ENCODE measurements at regions not wholly inside any gene's neighbourhood (a gene's known extent, or its start where the extent isn't known, plus 50 kb on each side); places are given as distances from the start of the nearest gene placed in this dataset.

DNA sequence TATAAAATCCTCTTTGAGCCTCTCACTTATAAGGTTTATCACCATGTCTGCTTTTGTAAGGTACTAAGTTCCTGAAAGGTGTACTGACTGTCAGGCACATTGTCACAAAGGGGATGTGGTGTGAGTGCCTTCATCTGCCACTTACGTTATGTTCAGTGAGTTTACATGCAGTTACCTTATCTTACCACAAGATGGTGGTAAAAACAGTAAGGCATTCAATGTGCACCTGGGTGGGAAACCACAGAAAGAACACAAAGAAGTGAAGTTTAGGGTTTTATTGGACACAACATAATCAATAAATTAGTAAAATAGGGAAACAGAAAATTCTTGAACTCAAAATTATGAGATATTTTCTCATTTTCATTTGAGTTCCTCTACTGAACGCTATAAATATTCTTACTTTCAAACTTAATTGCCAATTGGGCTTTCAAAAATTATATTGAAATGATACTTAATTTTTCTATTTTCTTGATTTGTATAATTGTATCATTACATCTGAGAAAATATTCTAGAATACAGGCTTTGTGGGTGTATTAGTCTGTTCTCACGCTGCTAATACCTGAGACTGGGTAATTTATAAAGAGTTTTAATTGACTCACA is 650.8 kb downstream of the PCDH7 start:
- DNase-seq = peak in 2 of 5 donors; percentile 4 to 12
- Mint-ChIP-seq H3K36me3 (no peaks in the 10 kb centered on the region), H3K9me3 (peaks cover 0 to 12% (median 0%) of the 10 kb centered on the region in 8 donors), H3K4me1 (no peaks in the 10 kb centered on the region), H3K27ac (no peak overlapping the region), H3K4me3 (no peak overlapping the region), H3K27me3 (no peaks in the 10 kb centered on the region)
- POLR2A ChIA-PET (ENCODE audit: partially characterized antibody) = no interaction called here
- CTCF ChIA-PET (ENCODE audit: partially characterized antibody) = no interaction called here
- H3K36me3 ChIP-seq (ENCODE audit: insufficient read depth, low read length) = no peaks in the 10 kb centered on the region
- intact Hi-C loops (cut with micrococcal nuclease) = no loop called here
- no peaks in the 10 kb centered on the region for H3K27me3 ChIP-seq (ENCODE audit: insufficient read depth, low read length)
- H3K27ac ChIP-seq (ENCODE audit: low read depth, low read length) = no peak overlapping the region
- H3K4me1 ChIP-seq (ENCODE audit: insufficient read depth, low read length) = no peaks in the 10 kb centered on the region
- H3K9me3 ChIP-seq (ENCODE audit: control insufficient read depth in 1 of 2, low read length in 2 of 2) = no peaks in the 10 kb centered on the region
- H3K4me3 ChIP-seq (ENCODE audit: low read length in 2 of 2) = no peak overlapping the region

DNA sequence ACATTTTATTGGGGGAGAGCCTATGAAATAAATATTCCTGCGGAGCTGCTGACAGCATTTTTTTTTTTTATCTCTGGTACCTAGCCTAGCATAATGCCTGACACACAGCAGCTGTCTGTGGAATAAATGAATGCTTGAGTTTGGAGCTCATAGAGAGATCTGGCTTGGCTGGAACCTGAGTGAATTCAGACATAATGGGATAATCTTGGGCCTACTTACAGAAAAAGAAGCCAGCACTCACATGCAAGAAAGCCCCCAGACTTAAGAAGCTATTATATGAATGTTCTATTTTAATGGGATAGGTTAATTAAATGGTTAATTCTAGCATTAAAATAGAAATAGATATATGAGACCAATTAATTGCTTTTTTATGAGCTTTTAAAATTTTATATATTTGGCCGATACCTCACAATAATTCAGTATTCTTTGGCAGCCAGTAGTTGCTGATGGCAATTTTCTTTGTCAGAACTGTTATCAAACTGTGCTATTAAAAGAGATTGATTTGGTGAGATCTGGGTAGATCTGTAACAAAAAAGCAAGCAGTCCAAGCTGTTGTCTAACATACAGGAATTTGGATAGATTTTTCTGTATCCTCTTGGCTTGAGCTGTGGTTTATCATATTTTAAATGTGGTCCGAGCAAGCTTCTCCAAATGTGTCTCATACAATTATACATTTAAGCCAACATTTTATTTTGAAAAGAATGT is 654.2 kb downstream of the PCDH7 start:
- intact Hi-C loops (cut with micrococcal nuclease) = no loop called here
- H3K27ac ChIP-seq (ENCODE audit: low read depth, low read length) = no peak overlapping the region
- CTCF ChIA-PET (ENCODE audit: partially characterized antibody) = no interaction called here

DNA sequence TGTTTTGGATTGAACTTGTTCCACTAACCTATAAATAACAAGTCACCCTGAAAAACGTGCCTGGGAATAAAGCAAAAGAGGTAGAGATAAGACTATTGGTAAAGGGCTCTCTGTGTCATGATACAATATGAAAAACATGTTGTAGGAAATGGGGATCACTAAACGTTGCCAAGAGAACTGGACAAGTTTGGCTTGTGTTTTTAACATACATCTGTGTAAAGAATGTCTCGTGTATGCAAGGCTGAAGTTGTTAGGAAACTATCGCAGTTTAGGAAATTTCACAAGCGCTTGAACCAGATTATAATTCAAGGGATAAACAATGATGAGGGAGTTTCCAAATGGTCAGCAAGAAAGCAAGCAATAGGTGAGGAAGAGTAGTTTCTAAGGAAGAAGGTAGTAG is 655.8 kb downstream of the PCDH7 start:
- H3K4me1 Mint-ChIP-seq = no peaks in the 10 kb centered on the region
- CTCF ChIA-PET (ENCODE audit: partially characterized antibody) = no interaction called here
- H3K27ac Mint-ChIP-seq = no peak overlapping the region

More for the DNA sequence above, 654.2 kb downstream of the PCDH7 start:
- Mint-ChIP-seq H3K9me3 (peaks cover 0 to 10% (median 4%) of the 10 kb centered on the region in 8 donors), H3K4me1 (no peaks in the 10 kb centered on the region), H3K4me3 (no peak overlapping the region), H3K27me3 (no peaks in the 10 kb centered on the region), H3K36me3 (no peaks in the 10 kb centered on the region), H3K27ac (no peak overlapping the region)
- Histone ChIP-seq H3K4me3 (ENCODE audit: low read length in 2 of 2) (no peak overlapping the region), H3K27me3 (ENCODE audit: insufficient read depth, low read length) (no peaks in the 10 kb centered on the region), H3K9me3 (ENCODE audit: control insufficient read depth in 1 of 2, low read length in 2 of 2) (no peaks in the 10 kb centered on the region), H3K4me1 (ENCODE audit: insufficient read depth, low read length) (no peaks in the 10 kb centered on the region), H3K36me3 (ENCODE audit: insufficient read depth, low read length) (no peaks in the 10 kb centered on the region)
- POLR2A ChIA-PET (ENCODE audit: partially characterized antibody) = no interaction called here
- no peak for DNase-seq

DNA sequence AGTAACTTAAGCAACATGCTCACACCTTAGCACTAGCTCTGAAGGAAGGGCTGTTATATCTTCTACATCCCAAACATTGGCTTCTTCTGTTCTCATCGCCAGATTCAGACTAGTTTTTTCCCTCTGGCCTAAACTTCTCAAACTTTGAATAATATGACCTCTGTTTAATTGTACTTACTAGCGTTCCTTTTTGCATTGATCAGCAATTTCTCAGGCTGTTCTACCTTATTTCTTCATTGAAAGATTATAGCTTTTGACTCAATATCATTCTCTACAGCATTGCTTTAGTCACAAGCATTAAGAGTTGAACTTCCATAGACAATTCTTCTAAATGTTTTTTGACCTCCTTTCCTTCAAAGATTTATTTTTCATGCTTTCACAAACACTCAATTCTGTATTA is 659.2 kb downstream of the PCDH7 start:
- H3K4me3 Mint-ChIP-seq = no peak overlapping the region
- H3K27ac Mint-ChIP-seq = peak overlapping the region in 1 of 7 donors; percentile 48

More for the DNA sequence above, 655.8 kb downstream of the PCDH7 start:
- H3K4me3 ChIP-seq (ENCODE audit: low read length in 2 of 2) = no peak overlapping the region
- H3K4me1 ChIP-seq (ENCODE audit: insufficient read depth, low read length) = no peaks in the 10 kb centered on the region
- no peaks in the 10 kb centered on the region for H3K27me3 Mint-ChIP-seq
- H3K4me3 Mint-ChIP-seq = no peak overlapping the region
- no peaks in the 10 kb centered on the region for H3K36me3 ChIP-seq (ENCODE audit: insufficient read depth, low read length)
- no peaks in the 10 kb centered on the region for H3K27me3 ChIP-seq (ENCODE audit: insufficient read depth, low read length)
- no peaks in the 10 kb centered on the region for H3K36me3 Mint-ChIP-seq
- H3K9me3 Mint-ChIP-seq = peaks cover 0 to 15% (median 4%) of the 10 kb centered on the region in 8 donors
- intact Hi-C loops (cut with micrococcal nuclease) = no loop called here
- no peak for DNase-seq
- POLR2A ChIA-PET (ENCODE audit: partially characterized antibody) = no interaction called here
- no peak overlapping the region for H3K27ac ChIP-seq (ENCODE audit: low read depth, low read length)
- H3K9me3 ChIP-seq (ENCODE audit: control insufficient read depth in 1 of 2, low read length in 2 of 2) = no peaks in the 10 kb centered on the region

DNA sequence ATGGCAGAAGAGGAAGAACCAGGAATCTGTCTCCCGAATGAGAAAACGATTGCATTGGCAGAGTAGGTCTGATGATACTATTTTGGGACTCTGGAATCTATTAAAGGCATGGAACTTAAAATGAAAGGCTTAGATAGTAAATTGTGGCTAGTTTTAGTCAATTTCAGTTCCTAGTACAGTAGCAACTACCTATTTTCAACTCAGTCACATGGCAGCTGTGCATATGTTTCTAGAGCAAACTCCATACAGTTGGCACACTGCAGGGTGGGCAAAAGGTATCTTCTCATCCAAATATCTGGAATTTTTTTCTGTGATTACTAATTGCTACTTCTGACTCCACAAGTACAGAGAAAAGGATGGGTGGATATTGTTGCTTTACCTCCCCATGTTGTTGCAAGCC is 663.6 kb downstream of the PCDH7 start:
- POLR2A ChIA-PET (ENCODE audit: partially characterized antibody) = no interaction called here
- no peaks in the 10 kb centered on the region for H3K4me1 Mint-ChIP-seq
- H3K27me3 Mint-ChIP-seq = no peaks in the 10 kb centered on the region

More for the DNA sequence above, 659.2 kb downstream of the PCDH7 start:
- no peaks in the 10 kb centered on the region for H3K27me3 ChIP-seq (ENCODE audit: insufficient read depth, low read length)
- Mint-ChIP-seq H3K4me1 (no peaks in the 10 kb centered on the region), H3K27me3 (no peaks in the 10 kb centered on the region), H3K9me3 (peaks cover 0 to 7% (median 5%) of the 10 kb centered on the region in 8 donors), H3K36me3 (no peaks in the 10 kb centered on the region)
- H3K4me1 ChIP-seq (ENCODE audit: insufficient read depth, low read length) = no peaks in the 10 kb centered on the region
- H3K9me3 ChIP-seq (ENCODE audit: control insufficient read depth in 1 of 2, low read length in 2 of 2) = no peaks in the 10 kb centered on the region
- H3K27ac ChIP-seq (ENCODE audit: low read depth, low read length) = no peak overlapping the region
- no peak for DNase-seq
- ChIA-PET CTCF (ENCODE audit: partially characterized antibody) (no interaction called here), POLR2A (ENCODE audit: partially characterized antibody) (no interaction called here)
- no peak overlapping the region for H3K4me3 ChIP-seq (ENCODE audit: low read length in 2 of 2)
- intact Hi-C loops (cut with micrococcal nuclease) = no loop called here
- no peaks in the 10 kb centered on the region for H3K36me3 ChIP-seq (ENCODE audit: insufficient read depth, low read length)

DNA sequence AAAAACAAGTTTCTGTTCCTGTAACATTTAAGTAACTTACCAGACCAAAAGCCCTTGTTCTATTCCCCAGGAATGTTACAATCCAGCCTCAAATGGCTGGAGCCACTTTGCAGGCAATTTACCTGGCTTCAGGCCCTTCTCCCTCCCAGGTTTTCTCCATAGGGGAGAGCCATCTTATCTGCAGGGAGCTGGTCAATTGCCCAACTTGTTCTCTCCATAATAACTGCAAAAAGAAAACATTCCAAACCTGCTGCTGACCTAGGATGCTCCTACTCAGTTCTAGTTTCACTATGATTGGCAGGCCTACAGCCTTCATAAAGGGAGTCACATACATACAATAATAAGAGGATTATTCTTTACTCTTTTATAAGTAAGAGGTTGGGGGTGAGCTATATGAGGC is 670.7 kb downstream of the PCDH7 start:
- CTCF ChIA-PET (ENCODE audit: partially characterized antibody) = no interaction called here
- H3K9me3 Mint-ChIP-seq = peaks cover 0 to 12% (median 3%) of the 10 kb centered on the region in 8 donors
- Histone ChIP-seq H3K27ac (ENCODE audit: low read depth, low read length) (no peak overlapping the region), H3K4me1 (ENCODE audit: insufficient read depth, low read length) (no peaks in the 10 kb centered on the region), H3K36me3 (ENCODE audit: insufficient read depth, low read length) (no peaks in the 10 kb centered on the region), H3K27me3 (ENCODE audit: insufficient read depth, low read length) (no peaks in the 10 kb centered on the region), H3K9me3 (ENCODE audit: control insufficient read depth in 1 of 2, low read length in 2 of 2) (no peaks in the 10 kb centered on the region), H3K4me3 (ENCODE audit: low read length in 2 of 2) (no peak overlapping the region)
- no peak overlapping the region for H3K4me3 Mint-ChIP-seq
- intact Hi-C loops (cut with micrococcal nuclease) = no loop called here
- POLR2A ChIA-PET (ENCODE audit: partially characterized antibody) = no interaction called here
- no peaks in the 10 kb centered on the region for H3K27me3 Mint-ChIP-seq
- H3K27ac Mint-ChIP-seq = no peak overlapping the region
- no peaks in the 10 kb centered on the region for H3K36me3 Mint-ChIP-seq
- DNase-seq = no peak
- no peaks in the 10 kb centered on the region for H3K4me1 Mint-ChIP-seq

More for the DNA sequence above, 663.6 kb downstream of the PCDH7 start:
- Mint-ChIP-seq H3K27ac (no peak overlapping the region), H3K4me3 (no peak overlapping the region), H3K9me3 (peaks cover 0 to 8% (median 4%) of the 10 kb centered on the region in 8 donors), H3K36me3 (no peaks in the 10 kb centered on the region)
- Histone ChIP-seq H3K4me1 (ENCODE audit: insufficient read depth, low read length) (no peaks in the 10 kb centered on the region), H3K9me3 (ENCODE audit: control insufficient read depth in 1 of 2, low read length in 2 of 2) (no peaks in the 10 kb centered on the region), H3K4me3 (ENCODE audit: low read length in 2 of 2) (no peak overlapping the region), H3K27me3 (ENCODE audit: insufficient read depth, low read length) (no peaks in the 10 kb centered on the region), H3K27ac (ENCODE audit: low read depth, low read length) (no peak overlapping the region), H3K36me3 (ENCODE audit: insufficient read depth, low read length) (no peaks in the 10 kb centered on the region)
- CTCF ChIA-PET (ENCODE audit: partially characterized antibody) = no interaction called here
- intact Hi-C loops (cut with micrococcal nuclease) = no loop called here
- DNase-seq = no peak

DNA sequence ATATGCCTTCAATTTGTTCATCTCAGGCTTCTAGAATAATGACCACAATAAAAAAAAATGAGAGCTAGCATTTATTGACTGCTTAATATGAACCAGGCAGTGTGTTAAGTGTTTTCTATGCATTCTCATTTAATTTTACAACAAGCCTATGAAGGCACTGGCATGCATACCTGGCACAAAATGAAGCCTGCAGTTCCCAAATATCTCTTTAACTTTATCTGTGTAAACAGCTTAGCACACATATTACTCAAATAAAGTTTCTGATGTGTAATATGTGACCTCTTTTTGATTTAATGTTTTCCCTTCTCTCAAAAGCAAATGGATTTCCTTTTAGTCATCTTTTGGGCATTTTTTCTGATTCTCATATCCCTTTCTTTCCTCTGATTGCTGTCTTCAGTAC is 671.8 kb downstream of the PCDH7 start:
- Histone ChIP-seq H3K4me1 (ENCODE audit: insufficient read depth, low read length) (no peaks in the 10 kb centered on the region), H3K9me3 (ENCODE audit: control insufficient read depth in 1 of 2, low read length in 2 of 2) (no peaks in the 10 kb centered on the region), H3K27ac (ENCODE audit: low read depth, low read length) (no peak overlapping the region), H3K36me3 (ENCODE audit: insufficient read depth, low read length) (no peaks in the 10 kb centered on the region), H3K4me3 (ENCODE audit: low read length in 2 of 2) (no peak overlapping the region), H3K27me3 (ENCODE audit: insufficient read depth, low read length) (no peaks in the 10 kb centered on the region)
- DNase-seq = no peak
- H3K27me3 Mint-ChIP-seq = no peaks in the 10 kb centered on the region
- H3K4me3 Mint-ChIP-seq = no peak overlapping the region
- H3K36me3 Mint-ChIP-seq = no peaks in the 10 kb centered on the region
- POLR2A ChIA-PET (ENCODE audit: partially characterized antibody) = no interaction called here
- no peaks in the 10 kb centered on the region for H3K4me1 Mint-ChIP-seq
- CTCF ChIA-PET (ENCODE audit: partially characterized antibody) = no interaction called here
- H3K9me3 Mint-ChIP-seq = peaks cover 0 to 10% (median 4%) of the 10 kb centered on the region in 8 donors
- intact Hi-C loops (cut with micrococcal nuclease) = no loop called here
- H3K27ac Mint-ChIP-seq = no peak overlapping the region
